Right forelimb (tissue), 1 donor: ENCODE measurements at regions not wholly inside any gene's neighbourhood (a gene's known extent, or its start where the extent isn't known, plus 50 kb on each side); places are given as distances from the start of the nearest gene placed in this dataset.
A peak's percentile ranks its signal among the peaks of the same experiment; 100 is the strongest.
"Not testable (repeated sequence)": the region's sequence is repeated elsewhere in the genome, so short reads cannot be mapped to it uniquely, and the experiment has no call there.

Experiments used
- DNase-seq: peaks from one replicate; pipeline ENCODE4 v3.0.0-alpha.2; 2018

- DNase-seq = peak; percentile 10
Observed at GRCh38 chr18:59059140-59059539, 80.5 kb upstream of the SEC11C start.

DNA sequence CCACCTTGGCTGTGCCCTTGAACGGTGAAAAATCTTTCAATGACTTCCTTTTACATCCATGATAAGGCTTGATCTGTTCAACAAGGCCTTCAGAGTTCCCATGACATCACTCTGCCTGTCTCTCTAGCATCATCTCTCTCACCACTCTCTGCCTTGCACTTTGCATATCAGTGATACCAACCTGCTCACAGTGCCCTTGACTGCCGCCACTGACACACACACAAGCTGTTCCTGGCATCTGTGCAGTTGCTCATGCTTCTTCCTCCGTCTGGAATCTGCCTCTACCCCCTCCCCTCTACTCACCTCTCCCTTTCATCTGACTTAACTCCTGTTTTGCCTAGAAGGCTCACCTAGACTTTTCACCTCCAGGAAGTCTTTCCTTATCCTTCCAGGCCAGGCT, 79.1 kb upstream of the SEC11C start:
- no peak for DNase-seq

GRCh38 chr18:59061914-59062642, 77.6 kb upstream of the SEC11C start:
- DNase-seq = peak; percentile 26

DNA sequence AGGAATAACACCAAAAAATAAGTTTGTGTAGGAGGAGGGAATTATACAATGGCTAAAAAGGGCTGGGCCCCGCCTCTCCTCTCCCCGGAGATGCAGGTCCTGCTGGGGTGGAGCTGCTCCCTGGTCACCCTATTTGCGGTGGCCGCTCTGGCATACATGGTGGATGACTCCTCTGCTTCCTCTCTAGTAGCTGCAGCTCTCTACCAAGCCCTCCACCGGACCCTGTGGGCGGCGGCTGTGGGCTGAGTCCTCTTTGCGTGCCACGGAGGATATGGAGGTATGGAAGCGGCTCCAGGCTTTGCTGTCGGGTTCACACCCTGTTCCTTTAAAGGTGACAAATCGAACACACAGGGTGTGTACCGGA, 77.1 kb upstream of the SEC11C start:
- DNase-seq = peak; percentile 26

DNA sequence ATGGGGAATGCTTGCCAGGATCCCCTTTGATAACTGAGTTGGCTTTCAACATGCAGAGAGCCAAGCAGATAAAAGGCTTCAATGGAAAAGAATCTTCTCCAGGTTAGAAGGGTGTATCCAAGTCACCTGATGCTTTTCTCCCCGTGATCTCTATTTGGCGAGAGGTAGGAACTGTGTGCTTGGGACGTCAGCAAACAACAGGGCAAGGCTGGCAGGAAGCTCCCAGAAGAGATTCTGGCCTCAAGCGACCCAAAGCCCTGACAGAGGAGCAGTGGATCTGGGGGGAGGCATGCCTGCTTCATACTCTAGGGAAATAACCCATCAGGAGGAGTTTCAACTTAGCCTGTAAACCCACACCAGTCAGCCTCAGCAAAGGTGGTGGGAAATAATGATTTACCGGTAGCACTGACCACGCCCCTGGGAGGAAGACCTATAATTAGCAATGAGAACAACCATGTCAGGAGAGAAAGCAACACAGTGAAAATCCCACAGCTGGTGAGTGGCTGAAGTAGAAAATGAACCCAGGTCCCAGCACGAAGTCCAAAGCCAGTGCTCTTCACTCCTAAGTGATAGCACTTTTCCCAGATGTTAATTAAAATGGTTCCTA, 76.3 kb upstream of the SEC11C start:
- DNase-seq = no peak

DNA sequence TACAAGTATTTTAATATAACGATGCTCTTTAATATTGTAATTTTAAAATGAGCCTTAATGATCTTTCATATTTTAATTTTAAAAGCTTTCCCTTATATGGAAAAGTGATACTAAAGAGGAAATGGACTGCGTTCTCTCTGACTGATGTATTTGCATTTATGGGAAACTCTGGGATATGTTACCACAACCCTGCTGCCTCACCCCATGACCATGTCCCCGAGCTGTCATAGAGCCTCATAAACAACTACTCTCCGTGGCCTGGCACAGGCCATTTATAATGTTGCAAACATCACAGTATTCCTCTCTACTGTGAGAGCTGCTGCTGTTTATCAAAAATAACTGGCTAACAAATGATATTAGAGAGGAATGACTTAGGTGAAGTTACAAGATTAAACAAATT, 75.8 kb upstream of the SEC11C start:
- DNase-seq = no peak

GRCh38 chr18:59065684-59066083, 74.0 kb upstream of the SEC11C start:
- DNase-seq = no peak

DNA sequence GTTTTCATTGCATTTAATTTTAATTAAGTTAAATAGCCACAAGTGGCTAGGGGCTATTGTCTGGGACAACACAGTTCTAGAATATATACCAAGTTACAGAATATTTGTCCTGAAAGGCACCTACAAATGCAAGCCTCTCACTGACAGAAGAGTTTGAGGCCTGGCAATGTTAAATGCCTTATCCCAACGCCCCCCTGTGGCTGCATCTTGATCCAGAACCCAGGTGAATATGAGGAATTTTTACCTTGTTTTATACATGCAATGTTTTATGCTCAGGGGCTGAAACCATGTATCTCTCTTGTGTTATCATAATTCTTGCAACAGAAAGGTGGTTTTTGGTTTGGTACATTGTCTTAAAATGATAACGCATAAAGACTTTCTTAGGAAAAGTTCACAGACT, 71.8 kb upstream of the SEC11C start:
- DNase-seq = no peak

- DNase-seq = no peak
Observed at GRCh38 chr18:59068276-59069071, 71.2 kb upstream of the SEC11C start.

GRCh38 chr18:59070181-59070912, 69.3 kb upstream of the SEC11C start:
- peak; percentile 87 for DNase-seq

GRCh38 chr18:59072727-59073421, 66.8 kb upstream of the SEC11C start:
- DNase-seq = no peak

DNA sequence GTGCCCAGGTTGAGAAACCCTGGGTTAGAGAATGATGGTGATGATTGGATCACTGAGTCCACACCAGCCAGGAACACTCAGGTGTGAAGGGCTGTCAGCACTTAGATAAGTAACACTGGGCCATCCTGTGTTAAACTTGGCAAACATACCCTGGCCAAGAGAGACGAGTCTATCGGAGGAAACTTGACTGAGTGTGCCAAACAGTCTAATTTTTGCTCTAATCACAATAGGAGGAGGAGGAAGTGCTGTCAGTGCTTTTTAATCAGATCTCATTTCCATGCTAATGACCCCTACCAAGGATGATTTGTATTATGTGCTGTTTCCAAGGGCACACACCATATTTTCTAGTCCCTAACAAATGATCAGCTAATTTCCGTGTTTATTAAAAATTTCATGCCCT, 63.8 kb upstream of the SEC11C start:
- DNase-seq = no peak

DNA sequence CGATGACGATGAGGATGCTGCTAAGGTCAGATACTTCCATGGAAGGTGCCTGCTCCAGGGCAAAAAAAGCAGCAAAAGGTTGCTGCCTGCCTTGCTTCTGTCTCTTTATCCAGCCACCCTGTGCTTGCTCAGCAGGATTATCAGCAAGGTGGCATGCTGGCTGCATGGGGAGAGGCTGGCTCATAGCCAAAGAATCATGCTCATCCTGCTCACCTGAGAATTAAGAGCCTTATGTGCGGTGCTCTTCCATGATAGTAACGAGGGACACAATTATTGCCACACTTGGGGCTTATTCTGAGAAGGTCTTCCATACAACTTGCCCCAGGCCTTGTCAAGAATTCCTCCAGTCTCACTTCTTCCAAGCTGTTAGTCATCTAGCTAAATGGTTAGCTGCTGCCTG, 60.4 kb upstream of the SEC11C start:
- no peak for DNase-seq

- not testable (repeated sequence) for DNase-seq
Observed at GRCh38 chr18:59079687-59080501, 59.8 kb upstream of the SEC11C start.

- no peak for DNase-seq
Observed at GRCh38 chr18:59083136-59083818, 56.4 kb upstream of the SEC11C start.

- no peak for DNase-seq
Observed at GRCh38 chr18:59085126-59085794, 54.4 kb upstream of the SEC11C start.

DNA sequence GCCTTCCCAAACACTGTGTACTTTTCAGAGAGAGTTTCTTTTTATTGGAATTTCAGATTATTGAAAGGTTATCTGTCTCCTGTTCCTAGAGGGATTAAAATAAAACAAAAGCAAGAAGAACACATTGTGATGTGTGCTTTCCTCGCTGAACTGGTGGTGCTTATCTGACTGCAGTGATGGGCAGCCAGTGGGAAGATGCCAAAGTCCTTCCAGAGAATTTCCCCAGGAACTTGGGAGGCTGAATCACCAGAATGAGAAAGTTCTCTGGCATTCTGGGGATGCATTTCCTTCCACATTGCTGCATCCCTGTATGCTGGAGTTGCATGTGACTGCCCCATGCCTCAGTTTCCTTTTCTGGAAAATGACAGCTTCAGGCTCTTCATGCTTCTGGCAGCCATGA, 53.9 kb upstream of the SEC11C start:
- DNase-seq = no peak

DNA sequence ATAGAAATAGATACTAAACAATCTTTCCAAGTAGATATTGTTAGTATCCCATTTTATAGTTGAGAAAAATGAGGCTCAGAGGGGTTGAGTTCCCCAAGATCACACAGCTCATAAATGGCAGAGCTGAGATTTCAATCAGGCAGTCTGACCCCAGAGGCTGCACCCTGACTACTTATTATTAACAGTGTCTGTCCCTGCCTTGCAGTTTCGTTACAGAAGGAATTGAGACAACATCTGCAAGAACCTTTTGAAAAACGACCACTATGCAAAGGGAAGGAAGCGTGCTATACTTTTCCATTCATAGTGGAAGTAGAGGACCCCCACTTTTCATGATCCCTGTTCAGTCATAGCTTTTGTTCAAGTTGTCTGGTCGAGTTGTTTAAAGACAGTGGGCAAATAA, 53.2 kb upstream of the SEC11C start:
- DNase-seq = no peak

- no peak for DNase-seq
Observed at GRCh38 chr18:59087391-59087790, 52.3 kb upstream of the SEC11C start.
